Non-pigmented ciliary epithelial cell (primary cell): ENCODE measurements at regions not wholly inside any gene's neighbourhood (a gene's known extent, or its start where the extent isn't known, plus 50 kb on each side); places are given as distances from the start of the nearest gene placed in this dataset.

ENCODE experiments used
- DNase-seq: peaks from one replicate; pipeline ENCODE4 v3.0.0-alpha.2; 2010; ENCODE audit warnings: low read depth

DNA sequence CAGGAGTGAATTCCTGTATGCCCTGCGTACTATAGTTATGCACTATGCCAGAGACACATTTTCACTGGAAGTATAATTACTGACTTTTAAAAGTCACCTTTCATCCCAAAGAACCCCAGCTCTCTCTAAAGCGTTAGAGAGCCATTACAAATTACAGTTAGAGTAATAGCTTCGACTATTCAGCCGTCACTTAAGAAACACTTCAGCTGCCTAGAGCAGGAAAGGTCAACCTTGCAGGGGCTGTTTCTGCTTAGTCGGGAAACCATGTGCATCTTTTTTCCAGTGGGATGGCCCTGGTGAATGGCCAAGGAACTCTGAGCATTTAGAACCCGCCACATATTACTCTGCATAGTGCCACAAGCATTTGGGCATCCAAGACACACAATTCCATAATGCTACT lies 235.9 kb downstream of the ARRDC4 start:
- DNase-seq: no peak

GRCh38 chr15:98202256-98202655 lies 241.8 kb downstream of the ARRDC4 start:
- DNase-seq: no peak

- no peak for DNase-seq
These were observed 243.6 kb downstream of the ARRDC4 start for GRCh38 chr15:98203872-98204660.

DNA sequence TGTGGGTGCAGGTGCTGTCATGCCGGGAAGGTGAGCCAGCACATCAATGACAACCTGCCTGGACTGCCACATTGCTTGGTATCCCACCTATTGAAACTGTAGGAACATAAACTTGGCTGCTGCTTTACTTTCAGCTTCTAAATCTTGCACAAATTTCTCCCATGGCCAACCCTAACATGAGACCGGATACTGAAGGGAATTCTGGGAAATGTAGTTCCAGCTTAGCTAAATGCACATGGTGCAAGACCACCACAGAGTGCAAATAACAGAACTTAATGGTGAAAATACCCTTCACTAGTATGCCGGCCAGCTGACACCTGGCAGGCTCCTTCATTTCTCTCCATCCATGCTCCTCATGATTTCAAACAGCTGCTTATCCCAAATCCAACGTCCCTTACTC lies 247.4 kb downstream of the ARRDC4 start:
- no peak for DNase-seq

GRCh38 chr15:98213346-98213979 lies 253.0 kb downstream of the ARRDC4 start:
- DNase-seq: no peak

- no peak for DNase-seq
These were observed 255.7 kb downstream of the ARRDC4 start for GRCh38 chr15:98216166-98216565.

GRCh38 chr15:98217356-98217755 lies 256.9 kb downstream of the ARRDC4 start:
- no peak for DNase-seq

DNA sequence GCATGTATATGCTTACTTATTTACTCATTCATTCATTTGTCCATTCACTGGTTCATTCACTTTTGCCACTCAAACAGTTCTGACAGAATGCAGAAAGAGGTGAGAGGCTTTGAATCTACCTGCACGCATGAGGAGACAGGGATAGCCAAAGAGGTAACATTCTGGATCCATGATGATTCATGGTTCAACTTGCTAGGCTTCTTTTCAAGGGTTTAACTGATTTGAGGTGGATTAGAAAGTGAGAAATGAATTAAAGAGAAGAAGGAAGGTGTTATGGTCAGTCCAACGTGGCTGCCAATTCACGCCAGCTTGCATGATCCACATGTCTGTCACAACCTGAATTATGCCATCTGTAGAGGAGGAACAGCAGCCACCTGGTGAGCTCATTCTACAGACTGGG lies 260.6 kb downstream of the ARRDC4 start:
- no peak for DNase-seq

GRCh38 chr15:98221577-98221976 lies 261.1 kb downstream of the ARRDC4 start:
- DNase-seq: no peak

GRCh38 chr15:98226149-98226548 lies 265.6 kb downstream of the ARRDC4 start:
- DNase-seq: no peak

GRCh38 chr15:98226578-98226977 lies 266.1 kb downstream of the ARRDC4 start:
- no peak for DNase-seq

- no peak for DNase-seq
These were observed 268.3 kb downstream of the ARRDC4 start for GRCh38 chr15:98228846-98229245.

- no peak for DNase-seq
These were observed 270.5 kb downstream of the ARRDC4 start for GRCh38 chr15:98230975-98231374.

GRCh38 chr15:98231696-98232440 lies 271.4 kb downstream of the ARRDC4 start:
- no peak for DNase-seq

GRCh38 chr15:98232761-98233160 lies 272.3 kb downstream of the ARRDC4 start:
- DNase-seq: no peak

GRCh38 chr15:98233873-98234272 lies 273.4 kb downstream of the ARRDC4 start:
- DNase-seq: no peak

DNA sequence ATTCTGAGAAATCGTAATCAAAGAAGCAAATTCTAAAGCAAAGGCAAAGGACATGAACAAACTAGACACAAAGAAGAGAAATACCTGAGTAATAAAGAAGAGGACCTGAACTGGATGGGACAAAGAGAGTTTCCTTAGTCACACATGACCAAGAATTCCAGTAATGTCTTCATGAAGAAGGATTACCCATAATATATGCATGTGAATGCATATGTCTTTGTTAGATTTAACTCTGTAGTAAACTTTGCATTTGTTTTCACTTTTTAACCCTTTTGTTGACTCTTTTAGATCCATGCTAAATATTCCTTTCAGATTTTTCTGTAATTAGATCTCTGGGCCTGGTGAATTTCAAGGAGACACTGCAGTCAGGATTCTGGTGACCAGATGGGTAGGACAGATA lies 279.8 kb downstream of the ARRDC4 start:
- no peak for DNase-seq

- DNase-seq: no peak
These were observed 280.6 kb downstream of the ARRDC4 start for GRCh38 chr15:98241032-98241554.

GRCh38 chr15:98257290-98257689 lies 296.8 kb downstream of the ARRDC4 start:
- DNase-seq: no peak

- DNase-seq: no peak
These were observed 303.3 kb downstream of the ARRDC4 start for GRCh38 chr15:98263787-98264186.

DNA sequence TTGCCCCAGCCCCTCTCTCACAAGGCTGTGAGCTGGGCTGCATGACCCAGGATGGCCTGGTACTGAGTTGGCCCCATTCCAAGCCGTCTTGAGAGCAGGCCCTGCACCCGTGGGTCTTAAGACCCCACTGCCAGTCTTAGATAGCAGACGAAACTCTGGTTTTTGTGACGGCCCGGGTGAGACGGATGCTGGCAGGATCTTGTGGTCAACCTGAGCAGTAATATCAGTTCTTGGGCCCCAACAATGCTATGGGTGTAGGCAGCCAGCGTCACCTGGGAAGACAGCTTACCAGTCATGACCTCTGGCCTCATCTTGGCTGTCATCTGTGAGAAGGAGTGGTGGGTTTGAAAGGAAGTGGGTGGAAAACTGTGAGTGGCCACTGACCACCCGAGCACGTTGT lies 305.8 kb downstream of the ARRDC4 start:
- DNase-seq: no peak

GRCh38 chr15:98268163-98268562 lies 307.7 kb downstream of the ARRDC4 start:
- DNase-seq: no peak

DNA sequence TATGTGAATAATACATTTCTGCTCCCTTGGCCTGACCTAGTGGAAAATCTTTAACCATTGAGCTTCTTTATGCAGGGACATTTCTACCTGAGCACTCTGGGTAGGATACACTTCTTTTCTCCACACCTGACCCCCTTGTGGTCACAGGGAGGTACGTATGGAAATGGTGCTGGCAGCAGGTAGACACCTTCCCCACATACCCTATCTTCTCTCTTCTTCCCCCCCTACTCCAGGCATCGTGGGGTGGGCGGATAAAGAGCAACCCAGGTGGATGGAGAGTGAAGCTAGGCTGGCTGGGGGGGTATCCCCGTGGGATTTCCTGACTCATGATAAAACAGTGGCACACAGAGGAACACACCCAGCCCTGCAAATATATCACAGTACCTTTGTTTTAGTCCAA lies 312.1 kb downstream of the ARRDC4 start:
- DNase-seq: no peak
